Ramos (cell line): ENCODE measurements at regions not wholly inside any gene's neighbourhood (a gene's known extent, or its start where the extent isn't known, plus 50 kb on each side); places are given as distances from the start of the nearest gene placed in this dataset.

Source experiments
- in situ Hi-C: fragments of 300-500 bp; cut with MboI; formaldehyde crosslinking; loops from one replicate; pipeline ENCODE4 v1.14.3; 2022; ENCODE audit warnings: low sequenced_read_pairs; ENCODE audit not compliant: unreplicated experiment

GRCh38 chr2:21580391-21580790, 456.6 kb downstream of the TDRD15 start:
- in situ Hi-C loops = no loop called here

- in situ Hi-C loops = no loop called here
Measured at GRCh38 chr2:21585881-21586280, 462.1 kb downstream of the TDRD15 start.

GRCh38 chr2:21590026-21590690, 466.4 kb downstream of the TDRD15 start:
- in situ Hi-C loops = no loop called here

- in situ Hi-C loops = no loop called here
Measured at GRCh38 chr2:21591926-21592325, 468.2 kb downstream of the TDRD15 start.

- in situ Hi-C loops = no loop called here
Measured at GRCh38 chr2:21599417-21599816, 475.6 kb downstream of the TDRD15 start.

- in situ Hi-C loops = no loop called here
Measured at GRCh38 chr2:21602789-21603188, 479.0 kb downstream of the TDRD15 start.

GRCh38 chr2:21607572-21607971, 483.8 kb downstream of the TDRD15 start:
- in situ Hi-C loops = no loop called here

GRCh38 chr2:21610304-21610703, 486.5 kb downstream of the TDRD15 start:
- in situ Hi-C loops = no loop called here

GRCh38 chr2:21617885-21618434, 494.2 kb downstream of the TDRD15 start:
- in situ Hi-C loops = no loop called here

- in situ Hi-C loops = no loop called here
Measured at GRCh38 chr2:21620771-21621170, 497.0 kb downstream of the TDRD15 start.

GRCh38 chr2:21627938-21628337, 504.2 kb downstream of the TDRD15 start:
- in situ Hi-C loops = no loop called here

GRCh38 chr2:21633015-21633414, 509.2 kb downstream of the TDRD15 start:
- in situ Hi-C loops = no loop called here

GRCh38 chr2:21633466-21633865, 509.7 kb downstream of the TDRD15 start:
- in situ Hi-C loops = no loop called here

GRCh38 chr2:21633911-21634310, 510.1 kb downstream of the TDRD15 start:
- in situ Hi-C loops = no loop called here

GRCh38 chr2:21640046-21640445, 516.3 kb downstream of the TDRD15 start:
- in situ Hi-C loops = no loop called here

- in situ Hi-C loops = no loop called here
Measured at GRCh38 chr2:21642647-21643046, 518.9 kb downstream of the TDRD15 start.

- in situ Hi-C loops = no loop called here
Measured at GRCh38 chr2:21643180-21643579, 519.4 kb downstream of the TDRD15 start.

GRCh38 chr2:21644266-21644665, 520.5 kb downstream of the TDRD15 start:
- in situ Hi-C loops = no loop called here

- in situ Hi-C loops = no loop called here
Measured at GRCh38 chr2:21646345-21646744, 522.6 kb downstream of the TDRD15 start.

GRCh38 chr2:21650569-21650968, 526.8 kb downstream of the TDRD15 start:
- in situ Hi-C loops = no loop called here

- in situ Hi-C loops = no loop called here
Measured at GRCh38 chr2:21655136-21655535, 531.4 kb downstream of the TDRD15 start.

GRCh38 chr2:21656330-21657075, 532.7 kb downstream of the TDRD15 start:
- in situ Hi-C loops = no loop called here
